ENCODE measurements at regions not wholly inside any gene's neighbourhood (a gene's known extent, or its start where the extent isn't known, plus 50 kb on each side); places are given as distances from the start of the nearest gene placed in this dataset.

- no peak overlapping the region for H2BK15ac ChIP-seq (ENCODE audit: low read depth, low read length)
- H4K5ac ChIP-seq (ENCODE audit: insufficient read length, low read depth, low read length) = no peak overlapping the region
- H4K20me1 ChIP-seq (ENCODE audit: control insufficient read depth, insufficient read depth, insufficient read length) = no peaks in the 10 kb centered on the region
- no peaks in the 10 kb centered on the region for H3K9me3 ChIP-seq (ENCODE audit: control insufficient read depth, low read depth, low read length)
- H2BK5ac ChIP-seq (ENCODE audit: insufficient read length, low read length) = no peak overlapping the region
- H4K91ac ChIP-seq (ENCODE audit: insufficient read length, low read depth, low read length) = no peak overlapping the region
- H3K4me2 ChIP-seq (ENCODE audit: insufficient read depth, insufficient read length, low read length) = no peak overlapping the region
- H3K27me3 ChIP-seq (ENCODE audit: insufficient read depth, low read length) = no peaks in the 10 kb centered on the region
- Mint-ChIP-seq H3K9me3 (peaks cover 0 to 3% of the 10 kb centered on the region in 2 experiments; a peak in 1 of 5 replicates), H3K4me3 (no peak overlapping the region), H3K27me3 (ENCODE audit: low read depth) (peaks cover 2% of the 10 kb centered on the region; the same call in 1 of the 2 replicates), H3K27ac (no peak overlapping the region), H3K4me1 (no peaks in the 10 kb centered on the region), H3K36me3 (ENCODE audit: insufficient read depth in 1 of 3, low read depth in 3 of 3) (no peaks in the 10 kb centered on the region)
- H3K18ac ChIP-seq (ENCODE audit: insufficient read length, low read depth, low read length) = no peak overlapping the region
- no peak overlapping the region for H2BK12ac ChIP-seq (ENCODE audit: insufficient read length, low read depth, low read length)
- DNase-seq = no peak
- H3K4ac ChIP-seq (ENCODE audit: low read depth, low read length) = no peak overlapping the region
- no peaks in the 10 kb centered on the region for H3K79me1 ChIP-seq (ENCODE audit: insufficient read depth, low read depth, low read length, poor library complexity, severe bottlenecking)
- no peak overlapping the region for H2BK20ac ChIP-seq (ENCODE audit: low read depth, low read length, poor library complexity, severe bottlenecking)
- no peak overlapping the region for H4K8ac ChIP-seq (replicated peaks; ENCODE audit: insufficient read length, low read depth, low read length)
- H3K27ac ChIP-seq (ENCODE audit: insufficient read length, low read depth, low read length) = no peak overlapping the region
- H3K23ac ChIP-seq (ENCODE audit: insufficient read length, low read depth, low read length) = no peak overlapping the region
- TF ChIP-seq, protein P1, sequence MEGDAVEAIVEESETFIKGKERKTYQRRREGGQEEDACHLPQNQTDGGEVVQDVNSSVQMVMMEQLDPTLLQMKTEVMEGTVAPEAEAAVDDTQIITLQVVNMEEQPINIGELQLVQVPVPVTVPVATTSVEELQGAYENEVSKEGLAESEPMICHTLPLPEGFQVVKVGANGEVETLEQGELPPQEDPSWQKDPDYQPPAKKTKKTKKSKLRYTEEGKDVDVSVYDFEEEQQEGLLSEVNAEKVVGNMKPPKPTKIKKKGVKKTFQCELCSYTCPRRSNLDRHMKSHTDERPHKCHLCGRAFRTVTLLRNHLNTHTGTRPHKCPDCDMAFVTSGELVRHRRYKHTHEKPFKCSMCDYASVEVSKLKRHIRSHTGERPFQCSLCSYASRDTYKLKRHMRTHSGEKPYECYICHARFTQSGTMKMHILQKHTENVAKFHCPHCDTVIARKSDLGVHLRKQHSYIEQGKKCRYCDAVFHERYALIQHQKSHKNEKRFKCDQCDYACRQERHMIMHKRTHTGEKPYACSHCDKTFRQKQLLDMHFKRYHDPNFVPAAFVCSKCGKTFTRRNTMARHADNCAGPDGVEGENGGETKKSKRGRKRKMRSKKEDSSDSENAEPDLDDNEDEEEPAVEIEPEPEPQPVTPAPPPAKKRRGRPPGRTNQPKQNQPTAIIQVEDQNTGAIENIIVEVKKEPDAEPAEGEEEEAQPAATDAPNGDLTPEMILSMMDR (conservative IDR thresholded peaks at IDR 0.05) = no peak
- no peak overlapping the region for H3K56ac ChIP-seq (ENCODE audit: insufficient read length, low read depth, low read length)
- no peak overlapping the region for H3K14ac ChIP-seq (ENCODE audit: insufficient read depth, low read length)
- H3T11ph ChIP-seq (ENCODE audit: low read length) = no peak overlapping the region
- H2AFZ ChIP-seq (ENCODE audit: low read length) = peak overlapping the region; percentile 22
- H2BK120ac ChIP-seq (ENCODE audit: low read depth, low read length, poor library complexity, severe bottlenecking) = no peak overlapping the region
- H3K79me2 ChIP-seq (ENCODE audit: insufficient read depth, low read length) = no peaks in the 10 kb centered on the region
- no peaks in the 10 kb centered on the region for H3K23me2 ChIP-seq (ENCODE audit: insufficient read length, low read depth, low read length, poor library complexity, severe bottlenecking)
- H3K4me1 ChIP-seq (ENCODE audit: insufficient read depth, low read length) = no peaks in the 10 kb centered on the region
- H3K9ac ChIP-seq (ENCODE audit: extremely low read depth, insufficient read length, low read length) = no peak overlapping the region
- no CpG with 5 or more reads among the region's 2 CpGs for WGBS (ENCODE audit: extremely low coverage, insufficient read length, low lambda C conversion rate)
- no peak overlapping the region for H2AK5ac ChIP-seq (ENCODE audit: insufficient read length, low read length)
These were observed 381.6 kb upstream of the ADAMTS16 start for GRCh38 chr5:4758550-4758949.

Measured in H9 (cell line).